Fibroblast of villous mesenchyme (primary cell): ENCODE measurements at regions not wholly inside any gene's neighbourhood (a gene's known extent, or its start where the extent isn't known, plus 50 kb on each side); places are given as distances from the start of the nearest gene placed in this dataset.

Source experiments
- DNase-seq: peaks from one replicate; pipeline ENCODE4 v3.0.0-alpha.2; 2010; ENCODE audit warnings: low read depth
- H3K4me3 ChIP-seq: 2 replicates; pipeline ENCODE4 v1.5.1; 2011; ENCODE audit warnings: low read depth, mild to moderate bottlenecking, low read length
- TF ChIP-seq, protein P1 (sequence below): IDR thresholded peaks from 2 replicates; pipeline ENCODE4 v1.5.1; 2012; ENCODE audit warnings: low read depth, mild to moderate bottlenecking, low read length; ENCODE audit not compliant: insufficient read depth

DNA sequence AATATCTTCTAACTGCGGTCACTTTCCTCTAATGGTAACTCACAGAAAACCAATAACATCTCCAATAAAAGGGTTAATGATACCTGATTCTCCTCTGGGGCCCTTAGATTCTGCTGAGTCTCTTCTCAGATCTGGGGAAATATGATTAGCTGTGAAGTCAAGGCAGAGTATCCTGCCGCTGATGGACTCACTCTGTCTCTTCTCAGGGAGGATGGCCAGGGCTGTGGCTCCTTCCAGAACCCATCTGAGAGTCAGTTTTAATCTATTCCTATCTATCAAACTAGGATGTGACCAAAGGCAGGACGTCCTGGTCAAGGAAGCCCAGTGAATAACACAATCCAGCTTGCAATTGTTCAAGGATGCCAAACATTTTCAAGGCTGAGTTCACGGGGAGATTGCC, 109.8 kb downstream of the SLC10A2 start:
- no peak overlapping the region for H3K4me3 ChIP-seq
- no peak for DNase-seq
- TF ChIP-seq, protein P1, sequence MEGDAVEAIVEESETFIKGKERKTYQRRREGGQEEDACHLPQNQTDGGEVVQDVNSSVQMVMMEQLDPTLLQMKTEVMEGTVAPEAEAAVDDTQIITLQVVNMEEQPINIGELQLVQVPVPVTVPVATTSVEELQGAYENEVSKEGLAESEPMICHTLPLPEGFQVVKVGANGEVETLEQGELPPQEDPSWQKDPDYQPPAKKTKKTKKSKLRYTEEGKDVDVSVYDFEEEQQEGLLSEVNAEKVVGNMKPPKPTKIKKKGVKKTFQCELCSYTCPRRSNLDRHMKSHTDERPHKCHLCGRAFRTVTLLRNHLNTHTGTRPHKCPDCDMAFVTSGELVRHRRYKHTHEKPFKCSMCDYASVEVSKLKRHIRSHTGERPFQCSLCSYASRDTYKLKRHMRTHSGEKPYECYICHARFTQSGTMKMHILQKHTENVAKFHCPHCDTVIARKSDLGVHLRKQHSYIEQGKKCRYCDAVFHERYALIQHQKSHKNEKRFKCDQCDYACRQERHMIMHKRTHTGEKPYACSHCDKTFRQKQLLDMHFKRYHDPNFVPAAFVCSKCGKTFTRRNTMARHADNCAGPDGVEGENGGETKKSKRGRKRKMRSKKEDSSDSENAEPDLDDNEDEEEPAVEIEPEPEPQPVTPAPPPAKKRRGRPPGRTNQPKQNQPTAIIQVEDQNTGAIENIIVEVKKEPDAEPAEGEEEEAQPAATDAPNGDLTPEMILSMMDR: no peak

DNA sequence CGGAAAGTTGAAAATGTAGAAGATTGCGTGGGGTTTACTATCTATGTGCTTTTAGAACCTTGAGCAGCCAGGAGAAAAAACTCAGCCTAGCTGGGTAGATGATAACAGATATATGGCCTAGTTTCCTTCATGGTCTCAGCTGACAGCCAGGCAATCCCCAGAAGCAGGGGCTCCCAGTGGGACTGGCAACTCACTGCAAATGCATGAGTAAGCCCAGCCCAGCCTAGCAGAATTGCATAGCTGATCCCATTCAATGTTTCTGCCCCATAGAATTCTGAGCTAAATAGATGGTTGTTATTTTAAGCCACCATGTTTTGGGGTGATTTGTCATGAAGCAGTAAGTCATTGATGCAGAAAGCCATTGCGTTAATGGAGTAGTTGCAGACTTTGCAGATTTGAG, 108.5 kb downstream of the ERCC5 start:
- TF ChIP-seq, protein P1: no peak
- no peak overlapping the region for H3K4me3 ChIP-seq
- DNase-seq: no peak

DNA sequence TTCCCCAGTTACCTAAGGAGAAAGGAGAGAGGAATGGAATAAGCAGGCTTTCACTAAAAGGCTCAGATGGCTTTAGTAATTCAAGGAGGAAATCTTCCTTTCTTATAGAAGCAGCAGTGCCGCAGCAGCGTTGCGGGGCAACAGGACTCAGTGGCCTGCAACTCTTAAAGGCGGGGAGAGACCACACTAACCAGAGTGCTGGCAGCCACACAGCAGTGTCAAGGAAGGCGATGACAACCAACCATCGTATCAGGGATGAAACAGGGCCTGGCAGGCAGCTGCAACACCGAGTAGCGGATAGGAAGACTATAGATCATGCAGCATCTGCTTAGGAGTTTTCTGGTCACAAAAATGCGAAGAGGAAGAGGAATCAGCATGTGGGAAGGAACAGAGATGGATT, 106.0 kb downstream of the ERCC5 start:
- DNase-seq: no peak
- TF ChIP-seq, protein P1: no peak
- no peak overlapping the region for H3K4me3 ChIP-seq

DNA sequence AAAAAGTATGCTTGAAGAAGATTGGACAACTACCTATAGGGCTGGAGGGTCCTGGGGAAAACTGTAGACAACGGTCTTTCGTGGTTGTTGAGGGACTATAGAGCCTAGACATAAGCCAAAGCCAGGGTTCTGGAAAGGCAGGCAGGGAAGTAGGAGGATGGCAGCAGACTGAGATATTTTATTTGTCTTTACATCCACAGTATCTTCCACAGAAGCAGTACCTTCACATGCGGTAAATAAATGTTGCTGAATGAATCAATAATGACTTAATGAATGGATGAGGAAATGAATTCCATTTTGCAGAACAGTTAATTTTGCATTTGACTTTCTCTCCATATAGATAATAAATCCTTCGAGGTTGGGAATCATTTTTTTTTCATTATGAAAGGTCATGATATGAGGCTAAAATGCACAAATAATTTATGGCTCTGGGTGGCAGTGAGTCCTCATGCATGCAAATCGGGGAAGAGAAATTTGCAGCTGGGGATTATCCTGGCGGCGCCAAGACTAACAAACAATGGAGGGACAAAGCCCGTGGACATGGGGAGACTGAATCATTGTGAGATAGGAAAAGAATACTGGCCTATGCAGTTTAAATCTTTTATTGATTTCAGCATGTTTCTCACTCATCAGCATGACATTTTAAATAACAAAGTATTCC, 102.0 kb downstream of the ERCC5 start:
- TF ChIP-seq, protein P1: no peak
- no peak overlapping the region for H3K4me3 ChIP-seq
- DNase-seq: no peak

DNA sequence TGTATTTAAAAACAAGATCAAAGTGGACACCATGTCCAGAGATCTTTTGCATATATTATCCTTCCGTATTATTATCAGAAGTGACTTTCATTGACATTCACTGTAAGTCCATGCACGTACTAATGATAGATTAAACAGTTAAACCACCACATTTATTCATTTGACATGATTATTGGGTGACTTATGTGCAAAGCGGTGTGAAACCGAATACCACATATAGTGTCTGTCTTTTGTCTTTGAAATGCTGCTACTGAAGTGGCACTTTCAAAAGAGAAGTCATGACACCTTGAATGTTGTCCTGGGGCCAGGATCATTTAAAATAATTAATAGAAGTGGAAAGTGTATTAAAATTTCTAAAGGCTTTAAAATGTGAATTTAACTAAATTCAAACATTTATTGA, 100.1 kb downstream of the ERCC5 start:
- TF ChIP-seq, protein P1: no peak
- no peak for DNase-seq
- no peak overlapping the region for H3K4me3 ChIP-seq

DNA sequence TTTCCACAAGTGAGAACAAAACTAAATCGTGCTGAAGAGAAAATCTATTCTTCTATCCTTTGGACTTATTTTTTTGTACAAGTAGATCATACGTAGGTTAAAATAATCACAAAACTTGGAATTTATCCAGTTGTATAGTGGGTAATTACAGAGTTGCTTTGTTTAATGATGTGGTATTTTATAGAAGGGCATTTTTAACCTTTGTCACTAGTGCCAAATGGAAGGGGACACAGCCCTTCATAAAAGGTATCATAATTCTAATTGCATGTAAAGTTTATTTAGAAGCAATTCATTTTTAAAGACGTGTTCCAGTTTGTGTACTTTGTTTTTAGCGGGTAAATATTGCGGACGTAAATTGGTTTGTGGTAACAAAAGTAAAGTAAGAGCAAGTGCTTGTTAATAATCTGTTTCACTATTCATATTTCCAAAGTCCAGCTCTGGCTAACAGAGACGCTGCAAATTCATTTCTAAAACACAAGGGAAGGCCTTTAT, 99.5 kb downstream of the ERCC5 start:
- DNase-seq: no peak
- no peak overlapping the region for H3K4me3 ChIP-seq
- TF ChIP-seq, protein P1: no peak

DNA sequence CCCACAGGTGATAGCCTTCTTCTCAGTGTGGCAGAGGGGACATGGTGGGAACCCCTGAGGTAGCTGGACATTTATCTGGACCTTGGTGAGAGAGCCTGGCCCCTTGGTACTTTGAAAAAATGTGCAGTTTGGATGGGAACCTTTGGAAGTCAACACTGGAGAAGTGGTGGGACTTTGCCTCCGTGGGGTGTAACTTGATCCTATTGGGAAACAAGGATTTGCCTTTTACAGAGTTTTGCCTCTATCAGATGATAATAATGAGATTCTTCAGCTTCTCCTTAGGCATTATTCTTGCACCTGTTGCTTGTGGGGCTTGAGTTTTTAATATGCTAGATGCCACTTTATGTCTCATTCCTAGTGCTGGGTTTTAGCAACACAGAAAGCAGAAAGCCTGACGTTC, 99.0 kb downstream of the ERCC5 start:
- TF ChIP-seq, protein P1: no peak
- no peak overlapping the region for H3K4me3 ChIP-seq
- no peak for DNase-seq
